Left lung (tissue), 4 donors: ENCODE measurements at regions not wholly inside any gene's neighbourhood (a gene's known extent, or its start where the extent isn't known, plus 50 kb on each side); places are given as distances from the start of the nearest gene placed in this dataset.
"Not testable (repeated sequence)": the region's sequence is repeated elsewhere in the genome, so short reads cannot be mapped to it uniquely, and the experiment has no call there.

Experiments used
- ATAC-seq: fragments of 200-7000 bp; cut with Tn5 transposase; one replicate; pipeline ENCODE4 v1.9.1; 2020; ENCODE audit warnings: moderate library complexity
- DNase-seq, 4 donors: peaks; one replicate each; pipeline ENCODE4 v3.0.0-alpha.2; 2013 to 2020
- H3K27ac ChIP-seq, 2 donors: fragments of 200-600 bp; sonication (generic) in 1 of 2; one replicate each; pipeline versions ENCODE4 v1.5.0 to v1.8.0; 2020 to 2021
- H3K27me3 ChIP-seq, 2 donors: fragments of 200-600 bp; sonication (generic) in 1 of 2; one replicate each; pipeline versions ENCODE4 v1.5.0 to v1.8.0; 2020 to 2021
- H3K36me3 ChIP-seq, 2 donors: fragments of 200-600 bp; sonication (generic) in 1 of 2; one replicate each; pipeline versions ENCODE4 v1.5.0 to v1.8.0; 2020 to 2021
- H3K4me1 ChIP-seq, 2 donors: fragments of 200-600 bp; one replicate each; pipeline ENCODE4 v1.8.0; 2021
- H3K4me3 ChIP-seq, 2 donors: fragments of 200-600 bp; sonication (generic) in 1 of 2; one replicate each; pipeline versions ENCODE4 v1.5.0 to v1.8.0; 2020 to 2021; ENCODE audit warnings: mild to moderate bottlenecking in 1 of 2
- H3K9me3 ChIP-seq, 2 donors: fragments of 200-600 bp; sonication (generic) in 1 of 2; one replicate each; pipeline versions ENCODE4 v1.5.0 to v1.8.0; 2020 to 2021
- intact Hi-C, 2 donors: fragments of 100-400 bp; cut with DNase I; formaldehyde crosslinking; loops; one replicate each; pipeline versions ENCODE4 v1.11.2 to v1.14.2; 2022
- TF ChIP-seq, protein P1 (sequence below), 2 donors: fragments of 200-600 bp; sonication (generic) in 1 of 2; IDR thresholded peaks; one replicate each; pipeline versions ENCODE4 v1.5.0 to v1.8.0; 2021; ENCODE audit warnings: antibody characterized with exemption in 2 of 2
- donor health status: DM: no; HTN: yes; CAD: no.
- donor health status: DM: no; HTN: no; CAD: no.

DNA sequence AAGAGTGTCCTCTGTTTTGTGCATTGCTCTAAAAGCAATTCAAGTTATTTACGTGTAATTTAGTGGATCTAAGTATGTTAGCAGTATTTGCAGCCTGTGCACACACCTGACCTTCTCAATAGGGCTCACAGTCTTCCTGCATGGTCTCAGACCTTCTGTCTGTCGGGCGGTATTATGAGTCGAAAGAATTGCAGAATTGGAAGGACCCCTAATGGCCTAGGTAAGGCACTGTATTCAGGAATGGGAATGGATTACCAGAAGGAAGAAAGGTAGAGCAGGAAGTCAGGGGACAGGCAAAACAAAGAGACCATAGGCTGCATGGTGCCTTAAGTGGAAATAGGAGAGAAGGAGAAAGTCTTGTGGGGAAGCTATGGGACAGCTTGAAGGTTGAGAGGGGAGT lies 341.6 kb downstream of the VRK1 start:
- ATAC-seq: no peak
- Histone ChIP-seq H3K4me3 (no peak overlapping the region), H3K27ac (no peak overlapping the region), H3K27me3 (no peaks in the 10 kb centered on the region), H3K9me3 (no peaks in the 10 kb centered on the region), H3K4me1 (no peaks in the 10 kb centered on the region), H3K36me3 (no peaks in the 10 kb centered on the region)
- no peak for DNase-seq
- intact Hi-C loops: no loop called here
- TF ChIP-seq, protein P1, sequence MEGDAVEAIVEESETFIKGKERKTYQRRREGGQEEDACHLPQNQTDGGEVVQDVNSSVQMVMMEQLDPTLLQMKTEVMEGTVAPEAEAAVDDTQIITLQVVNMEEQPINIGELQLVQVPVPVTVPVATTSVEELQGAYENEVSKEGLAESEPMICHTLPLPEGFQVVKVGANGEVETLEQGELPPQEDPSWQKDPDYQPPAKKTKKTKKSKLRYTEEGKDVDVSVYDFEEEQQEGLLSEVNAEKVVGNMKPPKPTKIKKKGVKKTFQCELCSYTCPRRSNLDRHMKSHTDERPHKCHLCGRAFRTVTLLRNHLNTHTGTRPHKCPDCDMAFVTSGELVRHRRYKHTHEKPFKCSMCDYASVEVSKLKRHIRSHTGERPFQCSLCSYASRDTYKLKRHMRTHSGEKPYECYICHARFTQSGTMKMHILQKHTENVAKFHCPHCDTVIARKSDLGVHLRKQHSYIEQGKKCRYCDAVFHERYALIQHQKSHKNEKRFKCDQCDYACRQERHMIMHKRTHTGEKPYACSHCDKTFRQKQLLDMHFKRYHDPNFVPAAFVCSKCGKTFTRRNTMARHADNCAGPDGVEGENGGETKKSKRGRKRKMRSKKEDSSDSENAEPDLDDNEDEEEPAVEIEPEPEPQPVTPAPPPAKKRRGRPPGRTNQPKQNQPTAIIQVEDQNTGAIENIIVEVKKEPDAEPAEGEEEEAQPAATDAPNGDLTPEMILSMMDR (IDR thresholded peaks at IDR 0.05): no peak

DNA sequence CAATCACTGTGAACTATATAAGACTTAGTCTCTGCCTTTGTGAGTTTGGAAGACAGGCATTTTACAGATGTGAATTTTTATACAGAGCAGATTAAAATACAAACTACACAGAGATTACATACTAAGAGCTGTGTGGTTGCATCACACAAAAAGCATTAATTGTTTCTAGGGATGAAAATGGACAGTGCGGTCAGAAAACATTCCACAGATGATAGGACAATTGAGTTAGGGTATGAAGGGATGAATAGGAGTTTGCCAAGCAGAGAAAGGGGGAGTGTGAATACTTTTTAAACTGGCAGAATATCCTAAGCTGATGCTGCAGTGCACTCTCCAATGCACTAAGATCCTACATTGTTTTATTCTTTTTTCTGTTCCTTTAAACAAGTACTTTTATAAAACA lies 345.8 kb downstream of the VRK1 start:
- intact Hi-C loops: no loop called here
- Histone ChIP-seq H3K4me1 (no peaks in the 10 kb centered on the region), H3K9me3 (no peaks in the 10 kb centered on the region), H3K36me3 (no peaks in the 10 kb centered on the region), H3K27me3 (no peaks in the 10 kb centered on the region), H3K27ac (no peak overlapping the region), H3K4me3 (no peak overlapping the region)
- ATAC-seq (no peak), DNase-seq (no peak)
- TF ChIP-seq, protein P1 (IDR thresholded peaks at IDR 0.05): no peak

DNA sequence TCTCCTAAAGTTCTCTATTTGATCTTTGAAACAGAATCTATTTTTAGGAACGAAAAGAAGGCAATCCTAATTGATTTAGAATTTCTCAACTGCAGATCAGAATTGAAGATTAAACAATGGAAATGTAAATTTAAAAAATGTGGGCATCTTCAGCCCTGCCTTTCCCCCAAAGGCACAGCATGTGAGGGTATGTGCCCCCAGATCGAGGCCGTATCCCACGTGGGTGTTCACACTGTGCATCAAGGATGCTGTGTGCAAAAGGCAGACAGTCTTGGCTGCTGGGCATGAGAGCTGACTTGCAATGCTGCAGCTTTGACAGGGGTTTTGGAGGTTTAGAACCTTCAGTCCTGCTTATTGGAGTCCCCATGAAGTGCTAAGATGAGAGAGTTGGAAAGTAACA lies 346.3 kb downstream of the VRK1 start:
- Histone ChIP-seq H3K36me3 (no peaks in the 10 kb centered on the region), H3K4me1 (no peaks in the 10 kb centered on the region), H3K27ac (no peak overlapping the region), H3K9me3 (no peaks in the 10 kb centered on the region), H3K27me3 (no peaks in the 10 kb centered on the region), H3K4me3 (no peak overlapping the region)
- no peak for DNase-seq
- ATAC-seq: no peak
- TF ChIP-seq, protein P1 (IDR thresholded peaks at IDR 0.05): no peak
- intact Hi-C loops: no loop called here

DNA sequence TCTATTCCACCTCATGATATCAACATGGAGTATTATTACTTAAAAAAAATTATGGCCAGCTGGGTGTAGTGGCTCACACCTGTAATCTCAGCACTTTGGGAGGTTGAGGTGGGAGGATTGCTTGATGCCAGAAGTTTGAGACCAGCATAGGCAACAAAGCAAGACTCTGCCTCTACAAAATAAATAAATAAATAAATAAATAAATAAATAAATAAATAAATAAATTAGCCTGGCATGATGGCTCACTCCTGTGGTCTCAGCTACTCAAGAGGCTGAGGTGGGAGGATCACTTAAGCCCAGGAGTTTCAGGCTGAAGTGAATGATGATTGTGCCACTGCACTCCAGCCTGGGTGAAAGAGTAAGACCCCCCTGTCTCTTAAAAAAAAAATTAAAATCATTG lies 350.8 kb downstream of the VRK1 start:
- H3K9me3 ChIP-seq, ATAC-seq, H3K27me3 ChIP-seq, H3K4me1 ChIP-seq, H3K27ac ChIP-seq, H3K36me3 ChIP-seq, DNase-seq, intact Hi-C loops, H3K4me3 ChIP-seq: not testable (repeated sequence)

DNA sequence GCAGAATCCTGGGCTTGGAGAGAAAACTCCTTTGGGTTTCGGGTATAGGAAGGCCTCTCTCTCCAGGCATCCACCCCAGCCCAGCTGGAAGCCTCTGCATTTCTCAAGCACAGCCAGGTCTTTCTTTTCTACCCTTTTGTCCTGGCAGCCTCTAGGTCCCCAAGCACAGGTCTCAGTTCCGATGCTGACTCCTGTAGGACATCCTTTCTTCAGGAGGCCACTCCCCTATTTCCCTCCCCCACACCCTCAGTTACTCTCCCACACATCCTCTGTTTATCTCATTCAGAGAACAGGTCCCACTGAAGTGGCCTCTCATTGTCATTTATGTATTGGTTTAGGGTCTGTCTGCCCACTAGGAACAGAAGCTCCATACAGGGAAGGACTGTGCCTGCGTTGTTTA lies 352.6 kb downstream of the VRK1 start:
- Histone ChIP-seq H3K36me3 (no peaks in the 10 kb centered on the region), H3K4me3 (no peak overlapping the region), H3K27me3 (peaks cover 0 to 5% of the 10 kb centered on the region in 2 donors), H3K4me1 (no peaks in the 10 kb centered on the region), H3K27ac (no peak overlapping the region), H3K9me3 (no peaks in the 10 kb centered on the region)
- no peak for DNase-seq
- intact Hi-C loops: no loop called here
- no peak for ATAC-seq
- TF ChIP-seq, protein P1 (IDR thresholded peaks at IDR 0.05): no peak

DNA sequence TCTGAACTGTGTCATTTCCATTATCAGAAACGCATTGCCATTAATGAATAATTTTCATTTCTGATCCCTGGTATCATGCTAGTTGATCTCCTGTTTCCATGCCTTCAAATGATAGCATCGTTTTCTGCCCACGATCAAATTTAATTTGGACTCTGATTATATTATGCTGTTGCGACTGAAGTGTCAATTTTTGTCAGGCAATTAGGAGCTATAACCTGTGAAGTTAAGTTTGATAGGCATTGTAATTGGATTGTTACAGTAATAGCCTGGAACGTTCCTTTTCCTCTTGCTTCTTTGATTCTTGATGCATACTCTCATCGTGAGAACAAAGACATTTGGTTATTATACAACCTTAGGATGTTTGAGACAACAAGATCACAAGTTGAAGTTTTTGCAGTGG lies 356.3 kb downstream of the VRK1 start:
- H3K27me3 ChIP-seq: peaks cover 0 to 16% of the 10 kb centered on the region in 2 donors
- H3K4me1 ChIP-seq: no peaks in the 10 kb centered on the region
- intact Hi-C loops: no loop called here
- no peaks in the 10 kb centered on the region for H3K36me3 ChIP-seq
- TF ChIP-seq, protein P1 (IDR thresholded peaks at IDR 0.05): no peak
- H3K27ac ChIP-seq: no peak overlapping the region
- no peak for DNase-seq
- H3K9me3 ChIP-seq: peaks cover 0 to 1% of the 10 kb centered on the region in 2 donors
- no peak overlapping the region for H3K4me3 ChIP-seq
- no peak for ATAC-seq
